Activated naive CD4-positive, alpha-beta T cell treated with anti-CD3 and anti-CD28 coated beads, Interleukin-2, amount 50 U/mL, for 24 hours (primary cell): ENCODE measurements at regions not wholly inside any gene's neighbourhood (a gene's known extent, or its start where the extent isn't known, plus 50 kb on each side); places are given as distances from the start of the nearest gene placed in this dataset.
"Not testable (repeated sequence)": the region's sequence is repeated elsewhere in the genome, so short reads cannot be mapped to it uniquely, and the experiment has no call there.

Experiments used
- H3K27ac Mint-ChIP-seq: one replicate; pipeline ENCODE4 v1.8.0; 2021; ENCODE audit warnings: mild to moderate bottlenecking, mixed read lengths
- H3K27me3 Mint-ChIP-seq: one replicate; pipeline ENCODE4 v1.8.0; 2021; ENCODE audit warnings: mixed read lengths
- H3K36me3 Mint-ChIP-seq: one replicate; pipeline ENCODE4 v1.8.0; 2021; ENCODE audit warnings: mixed read lengths
- H3K4me1 Mint-ChIP-seq: one replicate; pipeline ENCODE4 v1.8.0; 2021; ENCODE audit warnings: mixed read lengths
- H3K4me3 Mint-ChIP-seq: one replicate; pipeline ENCODE4 v1.8.0; 2021; ENCODE audit warnings: mild to moderate bottlenecking, mixed read lengths
- H3K9me3 Mint-ChIP-seq: one replicate; pipeline ENCODE4 v1.8.0; 2021; ENCODE audit warnings: mixed read lengths

GRCh38 chr6:137958811-137959565 lies 91.9 kb downstream of the TNFAIP3 start:
- Mint-ChIP-seq H3K4me3 (no peak overlapping the region), H3K4me1 (peaks cover 5% of the 10 kb centered on the region), H3K9me3 (no peaks in the 10 kb centered on the region), H3K27ac (no peak overlapping the region), H3K27me3 (no peaks in the 10 kb centered on the region), H3K36me3 (no peaks in the 10 kb centered on the region)

- Mint-ChIP-seq H3K27ac (no peak overlapping the region), H3K9me3 (no peaks in the 10 kb centered on the region), H3K4me3 (no peak overlapping the region), H3K4me1 (peaks cover 5% of the 10 kb centered on the region), H3K36me3 (no peaks in the 10 kb centered on the region), H3K27me3 (no peaks in the 10 kb centered on the region)
Measured at GRCh38 chr6:137962725-137963124, 95.7 kb downstream of the TNFAIP3 start.

GRCh38 chr6:137964876-137965275 lies 97.8 kb downstream of the TNFAIP3 start:
- no peaks in the 10 kb centered on the region for H3K27me3 Mint-ChIP-seq
- no peak overlapping the region for H3K4me3 Mint-ChIP-seq
- H3K36me3 Mint-ChIP-seq = peaks cover 2% of the 10 kb centered on the region
- H3K4me1 Mint-ChIP-seq = peaks cover 22% of the 10 kb centered on the region
- H3K27ac Mint-ChIP-seq = no peak overlapping the region
- H3K9me3 Mint-ChIP-seq = no peaks in the 10 kb centered on the region

GRCh38 chr6:137967689-137968454 lies 100.8 kb downstream of the TNFAIP3 start:
- Mint-ChIP-seq H3K27me3 (no peaks in the 10 kb centered on the region), H3K4me1 (peaks cover 48% of the 10 kb centered on the region), H3K9me3 (no peaks in the 10 kb centered on the region), H3K36me3 (peaks cover 2% of the 10 kb centered on the region), H3K4me3 (no peak overlapping the region), H3K27ac (peak overlapping the region; percentile 37)

- H3K27ac Mint-ChIP-seq = no peak overlapping the region
- H3K4me3 Mint-ChIP-seq = no peak overlapping the region
- peaks cover 48% of the 10 kb centered on the region for H3K4me1 Mint-ChIP-seq
- no peaks in the 10 kb centered on the region for H3K9me3 Mint-ChIP-seq
- H3K36me3 Mint-ChIP-seq = peaks cover 2% of the 10 kb centered on the region
- H3K27me3 Mint-ChIP-seq = no peaks in the 10 kb centered on the region
Measured at GRCh38 chr6:137968455-137968804, 101.4 kb downstream of the TNFAIP3 start.

GRCh38 chr6:137968901-137969300 lies 101.8 kb downstream of the TNFAIP3 start:
- peaks cover 2% of the 10 kb centered on the region for H3K36me3 Mint-ChIP-seq
- H3K27ac Mint-ChIP-seq = peak overlapping the region; percentile 42
- H3K9me3 Mint-ChIP-seq = no peaks in the 10 kb centered on the region
- H3K4me3 Mint-ChIP-seq = peak overlapping the region; percentile 49
- peaks cover 50% of the 10 kb centered on the region for H3K4me1 Mint-ChIP-seq
- no peaks in the 10 kb centered on the region for H3K27me3 Mint-ChIP-seq

- H3K4me1 Mint-ChIP-seq = peaks cover 60% of the 10 kb centered on the region
- H3K9me3 Mint-ChIP-seq = no peaks in the 10 kb centered on the region
- H3K4me3 Mint-ChIP-seq = no peak overlapping the region
- H3K27me3 Mint-ChIP-seq = no peaks in the 10 kb centered on the region
- peak overlapping the region; percentile 5 for H3K27ac Mint-ChIP-seq
- H3K36me3 Mint-ChIP-seq = peaks cover 2% of the 10 kb centered on the region
Measured at GRCh38 chr6:137969874-137970273, 102.8 kb downstream of the TNFAIP3 start.

- Mint-ChIP-seq H3K36me3 (peaks cover 2% of the 10 kb centered on the region), H3K4me1 (peaks cover 65% of the 10 kb centered on the region), H3K27ac (no peak overlapping the region), H3K27me3 (no peaks in the 10 kb centered on the region), H3K4me3 (no peak overlapping the region), H3K9me3 (no peaks in the 10 kb centered on the region)
Measured at GRCh38 chr6:137970368-137970767, 103.3 kb downstream of the TNFAIP3 start.

- no peak overlapping the region for H3K4me3 Mint-ChIP-seq
Measured at GRCh38 chr6:137973201-137973600, 106.1 kb downstream of the TNFAIP3 start.

GRCh38 chr6:137975188-137975940 lies 108.3 kb downstream of the TNFAIP3 start:
- no peaks in the 10 kb centered on the region for H3K36me3 Mint-ChIP-seq
- H3K9me3 Mint-ChIP-seq = no peaks in the 10 kb centered on the region
- peak overlapping the region; percentile 86 for H3K4me3 Mint-ChIP-seq
- H3K4me1 Mint-ChIP-seq = peaks cover 58% of the 10 kb centered on the region
- peak overlapping the region; percentile 97 for H3K27ac Mint-ChIP-seq
- no peaks in the 10 kb centered on the region for H3K27me3 Mint-ChIP-seq

More at GRCh38 chr6:137973201-137973600, 106.1 kb downstream of the TNFAIP3 start:
- H3K27me3 Mint-ChIP-seq = no peaks in the 10 kb centered on the region
- H3K36me3 Mint-ChIP-seq = peaks cover 2% of the 10 kb centered on the region
- H3K4me1 Mint-ChIP-seq = peaks cover 76% of the 10 kb centered on the region
- no peaks in the 10 kb centered on the region for H3K9me3 Mint-ChIP-seq
- peak overlapping the region; percentile 0 for H3K27ac Mint-ChIP-seq

GRCh38 chr6:137976430-137976829 lies 109.4 kb downstream of the TNFAIP3 start:
- Mint-ChIP-seq H3K4me3 (no peak overlapping the region), H3K4me1 (peaks cover 47% of the 10 kb centered on the region), H3K36me3 (no peaks in the 10 kb centered on the region), H3K27ac (peak overlapping the region; percentile 67), H3K27me3 (no peaks in the 10 kb centered on the region), H3K9me3 (no peaks in the 10 kb centered on the region)

GRCh38 chr6:137977206-137977605 lies 110.1 kb downstream of the TNFAIP3 start:
- H3K27ac Mint-ChIP-seq = no peak overlapping the region
- no peaks in the 10 kb centered on the region for H3K36me3 Mint-ChIP-seq
- no peaks in the 10 kb centered on the region for H3K27me3 Mint-ChIP-seq
- H3K4me1 Mint-ChIP-seq = peaks cover 39% of the 10 kb centered on the region
- no peak overlapping the region for H3K4me3 Mint-ChIP-seq
- no peaks in the 10 kb centered on the region for H3K9me3 Mint-ChIP-seq

GRCh38 chr6:137977814-137978213 lies 110.8 kb downstream of the TNFAIP3 start:
- Mint-ChIP-seq H3K4me1 (peaks cover 37% of the 10 kb centered on the region), H3K4me3 (no peak overlapping the region), H3K36me3 (no peaks in the 10 kb centered on the region), H3K9me3 (no peaks in the 10 kb centered on the region), H3K27me3 (no peaks in the 10 kb centered on the region), H3K27ac (no peak overlapping the region)

GRCh38 chr6:137978252-137978896 lies 111.3 kb downstream of the TNFAIP3 start:
- H3K4me3 Mint-ChIP-seq = no peak overlapping the region
- H3K27ac Mint-ChIP-seq = no peak overlapping the region
- H3K4me1 Mint-ChIP-seq = peaks cover 37% of the 10 kb centered on the region
- H3K27me3 Mint-ChIP-seq = no peaks in the 10 kb centered on the region
- no peaks in the 10 kb centered on the region for H3K9me3 Mint-ChIP-seq
- H3K36me3 Mint-ChIP-seq = no peaks in the 10 kb centered on the region

GRCh38 chr6:137979263-137979662 lies 112.2 kb downstream of the TNFAIP3 start:
- not testable (repeated sequence) for H3K9me3 Mint-ChIP-seq, H3K27me3 Mint-ChIP-seq, H3K27ac Mint-ChIP-seq, H3K36me3 Mint-ChIP-seq, H3K4me3 Mint-ChIP-seq
- H3K4me1 Mint-ChIP-seq = peaks cover 31% of the 10 kb centered on the region
